ENCODE measurements at regions not wholly inside any gene's neighbourhood (a gene's known extent, or its start where the extent isn't known, plus 50 kb on each side); places are given as distances from the start of the nearest gene placed in this dataset.

DNA sequence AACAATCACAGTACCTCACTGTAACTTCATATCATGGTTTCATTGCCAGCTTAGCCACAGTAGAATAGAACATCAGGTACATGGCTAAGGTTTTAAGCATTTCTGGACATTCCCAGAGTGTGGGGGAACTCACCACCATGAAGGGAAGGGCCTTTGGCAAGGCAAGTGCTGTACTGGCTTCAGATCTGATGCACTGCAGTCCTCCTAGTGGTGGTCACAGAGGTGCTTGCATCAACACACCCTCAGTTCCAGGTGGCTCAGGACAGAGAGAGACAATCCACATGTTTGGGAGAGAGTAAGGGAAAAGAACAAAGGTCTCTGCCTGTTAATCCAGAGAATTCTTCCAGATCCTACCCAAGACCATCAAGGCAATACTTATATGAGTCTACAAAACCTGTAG is 528.4 kb upstream of the RGS18 start:
- TF ChIP-seq EZH2phosphoT487 (IDR thresholded peaks at IDR 0.05; ENCODE audit: low read depth): no peak
- TF ChIP-seq, protein P1, sequence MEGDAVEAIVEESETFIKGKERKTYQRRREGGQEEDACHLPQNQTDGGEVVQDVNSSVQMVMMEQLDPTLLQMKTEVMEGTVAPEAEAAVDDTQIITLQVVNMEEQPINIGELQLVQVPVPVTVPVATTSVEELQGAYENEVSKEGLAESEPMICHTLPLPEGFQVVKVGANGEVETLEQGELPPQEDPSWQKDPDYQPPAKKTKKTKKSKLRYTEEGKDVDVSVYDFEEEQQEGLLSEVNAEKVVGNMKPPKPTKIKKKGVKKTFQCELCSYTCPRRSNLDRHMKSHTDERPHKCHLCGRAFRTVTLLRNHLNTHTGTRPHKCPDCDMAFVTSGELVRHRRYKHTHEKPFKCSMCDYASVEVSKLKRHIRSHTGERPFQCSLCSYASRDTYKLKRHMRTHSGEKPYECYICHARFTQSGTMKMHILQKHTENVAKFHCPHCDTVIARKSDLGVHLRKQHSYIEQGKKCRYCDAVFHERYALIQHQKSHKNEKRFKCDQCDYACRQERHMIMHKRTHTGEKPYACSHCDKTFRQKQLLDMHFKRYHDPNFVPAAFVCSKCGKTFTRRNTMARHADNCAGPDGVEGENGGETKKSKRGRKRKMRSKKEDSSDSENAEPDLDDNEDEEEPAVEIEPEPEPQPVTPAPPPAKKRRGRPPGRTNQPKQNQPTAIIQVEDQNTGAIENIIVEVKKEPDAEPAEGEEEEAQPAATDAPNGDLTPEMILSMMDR (IDR thresholded peaks at IDR 0.05; ENCODE audit: low read depth, low read length): no peak
- no peaks in the 10 kb centered on the region for H4K20me1 ChIP-seq (ENCODE audit: insufficient read depth, low read length)
- no peaks in the 10 kb centered on the region for H3K9me3 ChIP-seq (ENCODE audit: insufficient read depth, low read length)
- H3K4me1 ChIP-seq (ENCODE audit: low read length): no peaks in the 10 kb centered on the region
- H3K4me2 ChIP-seq (ENCODE audit: low read length): no peak overlapping the region
- H3K4me3 ChIP-seq (ENCODE audit: low read length): no peak overlapping the region
- H3K27ac ChIP-seq (ENCODE audit: low read length): no peak overlapping the region
- H3K9ac ChIP-seq (ENCODE audit: low read length): no peak overlapping the region
- H3K36me3 ChIP-seq (replicated peaks; ENCODE audit: low read depth, low read length): no peaks in the 10 kb centered on the region
- H3K27me3 ChIP-seq (ENCODE audit: low read depth, low read length): no peaks in the 10 kb centered on the region
- no peaks in the 10 kb centered on the region for H3K79me2 ChIP-seq (ENCODE audit: low read length)
- H2AFZ ChIP-seq (ENCODE audit: low read depth, low read length): no peak overlapping the region

DNA sequence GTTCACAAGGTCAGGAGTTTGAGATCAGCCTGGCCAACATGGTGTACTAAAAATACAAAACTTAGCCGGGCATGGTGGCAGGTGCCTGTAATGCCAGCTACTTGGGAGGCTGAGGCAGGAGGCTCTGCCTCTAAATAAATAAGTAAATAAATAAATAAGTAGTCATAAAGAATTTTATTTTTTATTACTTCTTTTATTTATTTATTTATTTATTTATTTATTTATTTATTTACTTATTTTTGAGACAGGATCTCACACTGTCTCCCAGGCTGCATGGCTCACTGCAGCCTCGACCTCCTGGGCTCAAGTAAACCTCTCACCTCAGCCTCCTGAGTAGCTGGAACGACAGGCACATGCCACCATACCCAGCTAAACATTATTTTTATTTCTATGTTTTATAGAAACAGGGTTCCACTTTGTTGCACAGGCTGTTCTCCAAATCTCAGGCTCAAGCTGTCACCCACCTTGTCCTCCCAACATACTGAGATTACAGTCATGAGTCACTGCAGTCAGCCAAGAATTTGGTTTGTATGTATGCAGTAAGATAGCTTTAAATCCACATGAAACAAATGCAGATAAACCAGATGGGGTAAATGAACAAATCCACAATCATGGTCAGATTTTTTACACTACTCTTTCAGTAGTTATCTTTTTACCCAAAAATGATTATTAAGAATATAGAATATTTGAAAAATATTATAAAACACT is 523.3 kb upstream of the RGS18 start:
- no peaks in the 10 kb centered on the region for H3K36me3 ChIP-seq (replicated peaks; ENCODE audit: low read depth, low read length)
- H3K4me2 ChIP-seq (ENCODE audit: low read length): no peak overlapping the region

DNA sequence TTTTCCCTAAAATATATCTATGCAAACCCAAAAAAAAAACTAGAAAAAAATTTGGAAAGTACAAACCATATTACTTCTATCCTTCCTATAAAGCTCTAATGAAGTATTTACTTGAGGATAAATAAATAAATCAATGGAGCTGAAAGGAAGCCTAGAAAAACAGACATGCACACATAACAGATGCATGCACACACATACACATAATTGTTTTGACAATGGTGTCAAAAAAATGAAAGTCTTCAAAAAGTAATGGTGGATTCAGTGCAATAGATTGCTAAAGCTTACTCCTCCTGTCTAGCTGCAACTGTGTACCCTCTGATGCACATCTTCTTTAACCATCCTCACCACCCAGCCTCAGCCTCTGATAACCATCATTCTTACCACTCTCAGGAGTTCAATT is 521.9 kb upstream of the RGS18 start:
- Histone ChIP-seq H3K4me3 (ENCODE audit: low read length) (no peak overlapping the region), H3K79me2 (ENCODE audit: low read length) (no peaks in the 10 kb centered on the region)

More for the DNA sequence above, 523.3 kb upstream of the RGS18 start:
- Histone ChIP-seq H2AFZ (ENCODE audit: low read depth, low read length) (no peak overlapping the region), H3K27ac (ENCODE audit: low read length) (no peak overlapping the region), H3K9ac (ENCODE audit: low read length) (no peak overlapping the region), H3K9me3 (ENCODE audit: insufficient read depth, low read length) (no peaks in the 10 kb centered on the region), H3K79me2 (ENCODE audit: low read length) (no peaks in the 10 kb centered on the region), H3K4me3 (ENCODE audit: low read length) (no peak overlapping the region), H3K27me3 (ENCODE audit: low read depth, low read length) (no peaks in the 10 kb centered on the region), H4K20me1 (ENCODE audit: insufficient read depth, low read length) (no peaks in the 10 kb centered on the region), H3K4me1 (ENCODE audit: low read length) (no peaks in the 10 kb centered on the region)
- TF ChIP-seq, protein P1 (IDR thresholded peaks at IDR 0.05; ENCODE audit: low read depth, low read length): no peak
- no peak for TF ChIP-seq EZH2phosphoT487 (IDR thresholded peaks at IDR 0.05; ENCODE audit: low read depth)

DNA sequence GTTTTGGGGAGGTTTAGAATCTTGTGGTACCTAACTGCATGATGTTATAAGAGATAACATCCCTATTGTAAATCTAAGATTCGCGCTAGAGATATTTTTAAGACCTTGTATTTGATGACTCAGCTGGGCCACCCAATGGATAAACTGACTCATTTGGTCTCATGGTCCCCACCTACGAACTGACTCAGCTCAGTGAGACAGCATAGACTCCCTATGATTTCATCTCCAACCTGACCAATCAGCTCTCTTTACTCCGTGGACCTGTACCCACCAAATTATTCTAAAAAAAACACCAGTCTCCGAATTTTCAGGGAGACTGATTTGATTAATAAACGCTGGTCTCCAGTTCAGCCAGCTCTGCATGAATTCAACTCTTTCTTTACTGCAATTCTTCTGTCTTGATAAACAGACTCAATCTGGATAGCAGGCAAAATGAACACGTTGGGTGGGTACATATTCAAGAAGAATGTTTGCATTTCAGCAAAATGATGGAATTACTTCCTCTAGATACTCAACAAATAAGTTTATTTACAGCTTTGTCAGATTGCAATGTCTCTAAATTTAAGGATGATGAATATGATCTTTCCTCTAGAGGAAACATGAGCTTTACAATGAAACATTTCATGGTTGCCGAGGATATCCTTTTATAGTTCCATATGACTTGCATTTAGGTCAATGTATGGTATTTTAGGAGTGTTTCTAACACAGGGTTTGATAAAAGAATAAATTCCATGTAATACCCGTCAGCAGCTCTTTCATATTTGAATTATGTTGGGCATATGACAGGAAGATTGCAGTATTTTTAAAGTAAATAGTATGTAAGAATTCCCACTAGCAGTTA is 516.6 kb upstream of the RGS18 start:
- Histone ChIP-seq H3K27ac (ENCODE audit: low read length) (no peak overlapping the region), H3K79me2 (ENCODE audit: low read length) (no peaks in the 10 kb centered on the region)
- no peak for TF ChIP-seq EZH2phosphoT487 (IDR thresholded peaks at IDR 0.05; ENCODE audit: low read depth)
- TF ChIP-seq, protein P1 (IDR thresholded peaks at IDR 0.05; ENCODE audit: low read depth, low read length): no peak

More for the DNA sequence above, 521.9 kb upstream of the RGS18 start:
- no peak overlapping the region for H3K4me2 ChIP-seq (ENCODE audit: low read length)
- no peak for TF ChIP-seq EZH2phosphoT487 (IDR thresholded peaks at IDR 0.05; ENCODE audit: low read depth)
- TF ChIP-seq, protein P1 (IDR thresholded peaks at IDR 0.05; ENCODE audit: low read depth, low read length): no peak
- no peak overlapping the region for H3K27ac ChIP-seq (ENCODE audit: low read length)
- no peak overlapping the region for H3K9ac ChIP-seq (ENCODE audit: low read length)
- no peaks in the 10 kb centered on the region for H4K20me1 ChIP-seq (ENCODE audit: insufficient read depth, low read length)
- no peaks in the 10 kb centered on the region for H3K9me3 ChIP-seq (ENCODE audit: insufficient read depth, low read length)
- no peaks in the 10 kb centered on the region for H3K27me3 ChIP-seq (ENCODE audit: low read depth, low read length)
- no peaks in the 10 kb centered on the region for H3K36me3 ChIP-seq (replicated peaks; ENCODE audit: low read depth, low read length)
- no peaks in the 10 kb centered on the region for H3K4me1 ChIP-seq (ENCODE audit: low read length)
- H2AFZ ChIP-seq (ENCODE audit: low read depth, low read length): no peak overlapping the region

More for the DNA sequence above, 516.6 kb upstream of the RGS18 start:
- Histone ChIP-seq H3K4me2 (ENCODE audit: low read length) (no peak overlapping the region), H3K36me3 (replicated peaks; ENCODE audit: low read depth, low read length) (no peaks in the 10 kb centered on the region), H3K9ac (ENCODE audit: low read length) (no peak overlapping the region), H3K4me1 (ENCODE audit: low read length) (no peaks in the 10 kb centered on the region), H3K4me3 (ENCODE audit: low read length) (no peak overlapping the region), H3K9me3 (ENCODE audit: insufficient read depth, low read length) (no peaks in the 10 kb centered on the region), H3K27me3 (ENCODE audit: low read depth, low read length) (no peaks in the 10 kb centered on the region), H4K20me1 (ENCODE audit: insufficient read depth, low read length) (no peaks in the 10 kb centered on the region), H2AFZ (ENCODE audit: low read depth, low read length) (no peak overlapping the region)
